Activated CD4-positive, alpha-beta T cell treated with anti-CD3 and anti-CD28 coated beads, Interleukin-2, amount 50 U/mL, for 1 hour (primary cell): ENCODE measurements at regions not wholly inside any gene's neighbourhood (a gene's known extent, or its start where the extent isn't known, plus 50 kb on each side); places are given as distances from the start of the nearest gene placed in this dataset.
"Not testable (repeated sequence)": the region's sequence is repeated elsewhere in the genome, so short reads cannot be mapped to it uniquely, and the experiment has no call there.

Experiments
- DNase-seq: peaks from one replicate; pipeline ENCODE4 v3.0.0-alpha.2; 2020

GRCh38 chr2:236375973-236376476, 111.8 kb upstream of the ASB18 start:
- no peak for DNase-seq

- DNase-seq, result no peak
Observed at GRCh38 chr2:236376566-236377244, 112.5 kb upstream of the ASB18 start.

GRCh38 chr2:236380051-236380612, 115.9 kb upstream of the ASB18 start:
- no peak for DNase-seq

GRCh38 chr2:236381253-236381652, 117.0 kb upstream of the ASB18 start:
- not testable (repeated sequence) for DNase-seq

- DNase-seq, result not testable (repeated sequence)
Observed at GRCh38 chr2:236389284-236390216, 125.3 kb upstream of the ASB18 start.

- no peak for DNase-seq
Observed at GRCh38 chr2:236393101-236393500, 128.9 kb upstream of the ASB18 start.

GRCh38 chr2:236393581-236393980, 129.4 kb upstream of the ASB18 start:
- DNase-seq, result no peak

GRCh38 chr2:236394571-236394970, 130.4 kb upstream of the ASB18 start:
- DNase-seq, result no peak

GRCh38 chr2:236395067-236395466, 130.9 kb upstream of the ASB18 start:
- DNase-seq, result no peak

- no peak for DNase-seq
Observed at GRCh38 chr2:236396818-236397350, 132.7 kb upstream of the ASB18 start.

- DNase-seq, result no peak
Observed at GRCh38 chr2:236397681-236398080, 133.5 kb upstream of the ASB18 start.

GRCh38 chr2:236399409-236399808, 135.2 kb upstream of the ASB18 start:
- no peak for DNase-seq

GRCh38 chr2:236400046-236400574, 135.9 kb upstream of the ASB18 start:
- DNase-seq, result no peak

GRCh38 chr2:236400594-236401360, 136.6 kb upstream of the ASB18 start:
- no peak for DNase-seq

- no peak for DNase-seq
Observed at GRCh38 chr2:236402033-236402790, 138.0 kb upstream of the ASB18 start.

- no peak for DNase-seq
Observed at GRCh38 chr2:236403125-236403524, 138.9 kb upstream of the ASB18 start.

- DNase-seq, result no peak
Observed at GRCh38 chr2:236403811-236404210, 139.6 kb upstream of the ASB18 start.

- DNase-seq, result no peak
Observed at GRCh38 chr2:236404346-236404745, 140.1 kb upstream of the ASB18 start.

- no peak for DNase-seq
Observed at GRCh38 chr2:236405357-236405756, 141.2 kb upstream of the ASB18 start.

- no peak for DNase-seq
Observed at GRCh38 chr2:236408090-236408489, 143.9 kb upstream of the ASB18 start.

GRCh38 chr2:236408786-236409185, 144.6 kb upstream of the ASB18 start:
- no peak for DNase-seq
